ENCODE measurements at regions not wholly inside any gene's neighbourhood (a gene's known extent, or its start where the extent isn't known, plus 50 kb on each side); places are given as distances from the start of the nearest gene placed in this dataset.
"Not testable (repeated sequence)": the region's sequence is repeated elsewhere in the genome, so short reads cannot be mapped to it uniquely, and the experiment has no call there.

- Histone ChIP-seq H3K36me3 (ENCODE audit: control insufficient read depth in 2 of 2, insufficient read depth in 2 of 2, low read length in 2 of 2) (no peaks in the 10 kb centered on the region), H3K9me3 (ENCODE audit: control insufficient read depth in 2 of 2, low read length in 2 of 2) (no peaks in the 10 kb centered on the region), H3K27me3 (ENCODE audit: control insufficient read depth in 1 of 2, insufficient read depth in 2 of 2, low read length in 2 of 2) (no peaks in the 10 kb centered on the region), H3K4me1 (ENCODE audit: control insufficient read depth, insufficient read depth, low read length) (no peaks in the 10 kb centered on the region), H3K9ac (ENCODE audit: low read length in 2 of 2) (no peak overlapping the region), H3K4me3 (ENCODE audit: low read length in 2 of 2) (no peak overlapping the region), H3K27ac (ENCODE audit: low read length) (peak overlapping the region; percentile 26)
Observed at GRCh38 chr6:137933696-137934095, 66.6 kb downstream of the TNFAIP3 start.

GRCh38 chr6:137936798-137937197, 69.7 kb downstream of the TNFAIP3 start:
- Histone ChIP-seq H3K36me3 (ENCODE audit: control insufficient read depth in 2 of 2, insufficient read depth in 2 of 2, low read length in 2 of 2) (no peaks in the 10 kb centered on the region), H3K27ac (ENCODE audit: low read length) (no peak overlapping the region), H3K9ac (ENCODE audit: low read length in 2 of 2) (no peak overlapping the region), H3K4me1 (ENCODE audit: control insufficient read depth, insufficient read depth, low read length) (no peaks in the 10 kb centered on the region), H3K4me3 (ENCODE audit: low read length in 2 of 2) (no peak overlapping the region), H3K9me3 (ENCODE audit: control insufficient read depth in 2 of 2, low read length in 2 of 2) (no peaks in the 10 kb centered on the region), H3K27me3 (ENCODE audit: control insufficient read depth in 1 of 2, insufficient read depth in 2 of 2, low read length in 2 of 2) (no peaks in the 10 kb centered on the region)

DNA sequence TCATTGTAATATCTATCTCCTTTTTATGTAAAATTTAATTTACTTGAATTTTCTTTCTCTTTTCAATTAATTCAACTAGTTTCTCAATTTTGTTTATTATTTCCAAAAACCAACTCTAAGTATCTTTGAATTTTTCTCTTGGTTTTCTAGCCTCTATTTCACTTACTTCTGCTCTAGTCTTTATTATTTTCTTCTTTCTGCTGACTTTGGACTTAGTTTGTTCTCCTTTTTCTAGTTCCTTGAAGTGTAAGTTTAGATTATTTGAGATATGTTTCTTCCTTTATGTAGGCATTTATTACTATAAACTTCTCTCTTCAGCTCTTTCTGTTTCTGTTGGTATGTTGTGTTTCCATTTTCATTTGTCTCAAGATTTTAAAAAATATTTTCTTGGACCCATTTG, 70.8 kb downstream of the TNFAIP3 start:
- no peaks in the 10 kb centered on the region for H3K9me3 ChIP-seq (ENCODE audit: control insufficient read depth in 2 of 2, low read length in 2 of 2)
- no peaks in the 10 kb centered on the region for H3K27me3 ChIP-seq (ENCODE audit: control insufficient read depth in 1 of 2, insufficient read depth in 2 of 2, low read length in 2 of 2)
- no peaks in the 10 kb centered on the region for H3K36me3 ChIP-seq (ENCODE audit: control insufficient read depth in 2 of 2, insufficient read depth in 2 of 2, low read length in 2 of 2)
- H3K27ac ChIP-seq (ENCODE audit: low read length): no peak overlapping the region
- no peak overlapping the region for H3K9ac ChIP-seq (ENCODE audit: low read length in 2 of 2)
- H3K4me1 ChIP-seq (ENCODE audit: control insufficient read depth, insufficient read depth, low read length): no peaks in the 10 kb centered on the region
- no peak overlapping the region for H3K4me3 ChIP-seq (ENCODE audit: low read length in 2 of 2)

GRCh38 chr6:137938770-137939379, 71.8 kb downstream of the TNFAIP3 start:
- H3K4me1 ChIP-seq (ENCODE audit: control insufficient read depth, insufficient read depth, low read length): no peaks in the 10 kb centered on the region
- no peaks in the 10 kb centered on the region for H3K36me3 ChIP-seq (ENCODE audit: control insufficient read depth in 2 of 2, insufficient read depth in 2 of 2, low read length in 2 of 2)
- H3K27me3 ChIP-seq (ENCODE audit: control insufficient read depth in 1 of 2, insufficient read depth in 2 of 2, low read length in 2 of 2): no peaks in the 10 kb centered on the region
- no peak overlapping the region for H3K4me3 ChIP-seq (ENCODE audit: low read length in 2 of 2)
- H3K9me3 ChIP-seq (ENCODE audit: control insufficient read depth in 2 of 2, low read length in 2 of 2): no peaks in the 10 kb centered on the region
- no peak overlapping the region for H3K9ac ChIP-seq (ENCODE audit: low read length in 2 of 2)
- H3K27ac ChIP-seq (ENCODE audit: low read length): no peak overlapping the region

DNA sequence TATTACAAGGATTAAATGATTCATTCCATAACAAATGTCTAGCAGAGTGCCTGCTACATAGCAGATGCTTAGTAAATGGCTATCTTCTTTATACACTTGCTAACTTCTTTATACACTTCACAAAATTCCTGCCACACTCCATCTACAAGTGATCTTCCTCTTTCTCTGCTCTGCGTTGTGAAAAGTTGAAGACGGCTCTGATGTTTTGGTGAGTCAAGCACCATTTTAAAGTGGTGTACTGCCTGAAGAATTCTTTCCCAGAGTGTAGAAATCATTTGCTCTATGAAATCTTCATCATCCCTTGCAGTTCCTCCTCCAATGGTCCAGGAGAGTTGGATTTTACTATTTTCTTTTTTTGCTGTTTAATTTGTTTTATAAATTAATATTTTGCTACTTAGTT, 74.9 kb downstream of the TNFAIP3 start:
- Histone ChIP-seq H3K27me3 (ENCODE audit: control insufficient read depth in 1 of 2, insufficient read depth in 2 of 2, low read length in 2 of 2) (no peaks in the 10 kb centered on the region), H3K36me3 (ENCODE audit: control insufficient read depth in 2 of 2, insufficient read depth in 2 of 2, low read length in 2 of 2) (no peaks in the 10 kb centered on the region), H3K4me3 (ENCODE audit: low read length in 2 of 2) (no peak overlapping the region), H3K27ac (ENCODE audit: low read length) (no peak overlapping the region), H3K4me1 (ENCODE audit: control insufficient read depth, insufficient read depth, low read length) (no peaks in the 10 kb centered on the region), H3K9me3 (ENCODE audit: control insufficient read depth in 2 of 2, low read length in 2 of 2) (no peaks in the 10 kb centered on the region), H3K9ac (ENCODE audit: low read length in 2 of 2) (no peak overlapping the region)

GRCh38 chr6:137942736-137943135, 75.7 kb downstream of the TNFAIP3 start:
- no peaks in the 10 kb centered on the region for H3K36me3 ChIP-seq (ENCODE audit: control insufficient read depth in 2 of 2, insufficient read depth in 2 of 2, low read length in 2 of 2)
- H3K27ac ChIP-seq (ENCODE audit: low read length): no peak overlapping the region
- H3K27me3 ChIP-seq (ENCODE audit: control insufficient read depth in 1 of 2, insufficient read depth in 2 of 2, low read length in 2 of 2): no peaks in the 10 kb centered on the region
- H3K4me3 ChIP-seq (ENCODE audit: low read length in 2 of 2): no peak overlapping the region
- no peaks in the 10 kb centered on the region for H3K4me1 ChIP-seq (ENCODE audit: control insufficient read depth, insufficient read depth, low read length)
- no peaks in the 10 kb centered on the region for H3K9me3 ChIP-seq (ENCODE audit: control insufficient read depth in 2 of 2, low read length in 2 of 2)
- H3K9ac ChIP-seq (ENCODE audit: low read length in 2 of 2): no peak overlapping the region

- H3K36me3 ChIP-seq (ENCODE audit: control insufficient read depth in 2 of 2, insufficient read depth in 2 of 2, low read length in 2 of 2); H3K27me3 ChIP-seq (ENCODE audit: control insufficient read depth in 1 of 2, insufficient read depth in 2 of 2, low read length in 2 of 2); H3K9ac ChIP-seq (ENCODE audit: low read length in 2 of 2); H3K27ac ChIP-seq (ENCODE audit: low read length); H3K4me1 ChIP-seq (ENCODE audit: control insufficient read depth, insufficient read depth, low read length); H3K9me3 ChIP-seq (ENCODE audit: control insufficient read depth in 2 of 2, low read length in 2 of 2); H3K4me3 ChIP-seq (ENCODE audit: low read length in 2 of 2): not testable (repeated sequence)
Observed at GRCh38 chr6:137944381-137944780, 77.3 kb downstream of the TNFAIP3 start.

GRCh38 chr6:137944793-137945498, 77.9 kb downstream of the TNFAIP3 start:
- Histone ChIP-seq H3K27ac (ENCODE audit: low read length) (no peak overlapping the region), H3K4me3 (ENCODE audit: low read length in 2 of 2) (no peak overlapping the region), H3K9me3 (ENCODE audit: control insufficient read depth in 2 of 2, low read length in 2 of 2) (no peaks in the 10 kb centered on the region), H3K9ac (ENCODE audit: low read length in 2 of 2) (no peak overlapping the region), H3K36me3 (ENCODE audit: control insufficient read depth in 2 of 2, insufficient read depth in 2 of 2, low read length in 2 of 2) (no peaks in the 10 kb centered on the region), H3K4me1 (ENCODE audit: control insufficient read depth, insufficient read depth, low read length) (no peaks in the 10 kb centered on the region), H3K27me3 (ENCODE audit: control insufficient read depth in 1 of 2, insufficient read depth in 2 of 2, low read length in 2 of 2) (no peaks in the 10 kb centered on the region)

DNA sequence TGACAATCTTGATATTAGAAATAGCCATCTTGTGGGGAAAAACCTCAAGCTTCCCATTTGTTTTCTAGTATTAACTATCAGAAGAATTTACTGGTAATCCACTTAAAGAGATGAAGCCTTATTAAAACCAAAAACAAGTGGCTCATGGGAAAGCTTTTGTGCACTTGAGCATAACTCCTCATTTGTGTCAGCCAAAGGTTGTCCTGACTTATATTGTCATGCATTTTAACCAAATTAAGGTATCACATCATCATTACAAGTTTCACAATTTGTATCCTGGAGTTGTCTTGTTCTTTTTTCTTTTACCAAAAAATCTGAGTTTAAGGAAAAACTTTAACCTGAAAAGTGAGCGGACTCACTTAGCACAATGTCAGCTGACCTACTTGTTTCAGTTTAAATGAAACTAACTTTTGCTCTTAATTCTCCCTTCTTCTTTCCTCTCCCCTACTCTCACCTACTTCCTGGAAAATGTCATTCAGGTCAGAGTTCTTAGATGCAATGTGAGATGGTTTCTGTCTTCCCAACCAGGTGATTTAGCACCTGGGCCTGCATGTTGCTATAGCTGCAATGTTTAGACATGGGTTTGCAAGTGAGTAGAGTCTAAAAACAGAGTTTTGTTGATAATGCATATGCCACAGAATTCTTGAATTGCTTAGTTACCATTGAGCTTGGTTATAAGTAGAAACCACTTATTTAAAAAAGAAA, 82.8 kb downstream of the TNFAIP3 start:
- no peaks in the 10 kb centered on the region for H3K4me1 ChIP-seq (ENCODE audit: control insufficient read depth, insufficient read depth, low read length)
- no peak overlapping the region for H3K27ac ChIP-seq (ENCODE audit: low read length)
- peaks cover 0 to 3% of the 10 kb centered on the region in 2 donors for H3K9me3 ChIP-seq (ENCODE audit: control insufficient read depth in 2 of 2, low read length in 2 of 2)
- H3K27me3 ChIP-seq (ENCODE audit: control insufficient read depth in 1 of 2, insufficient read depth in 2 of 2, low read length in 2 of 2): no peaks in the 10 kb centered on the region
- H3K4me3 ChIP-seq (ENCODE audit: low read length in 2 of 2): no peak overlapping the region
- no peaks in the 10 kb centered on the region for H3K36me3 ChIP-seq (ENCODE audit: control insufficient read depth in 2 of 2, insufficient read depth in 2 of 2, low read length in 2 of 2)
- H3K9ac ChIP-seq (ENCODE audit: low read length in 2 of 2): no peak overlapping the region

DNA sequence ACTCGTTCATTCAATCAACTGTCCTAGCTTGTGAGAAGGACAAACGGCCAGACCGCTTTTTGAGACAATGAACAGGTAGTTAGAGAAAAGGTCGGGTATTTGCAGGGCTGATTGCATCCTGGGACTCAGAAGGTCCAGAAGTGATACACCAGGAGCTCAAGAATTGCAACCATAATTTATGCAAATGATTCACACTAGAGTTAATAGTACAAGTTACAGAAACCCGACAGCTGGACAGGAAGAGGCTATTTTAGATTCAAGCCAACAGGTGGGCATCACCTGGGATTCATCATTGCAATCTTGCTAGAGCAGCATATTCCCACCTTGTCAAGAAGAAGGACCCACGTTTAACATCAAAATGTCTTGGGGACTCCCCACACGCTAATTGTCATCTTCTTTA, 83.5 kb downstream of the TNFAIP3 start:
- peaks cover 0 to 3% of the 10 kb centered on the region in 2 donors for H3K9me3 ChIP-seq (ENCODE audit: control insufficient read depth in 2 of 2, low read length in 2 of 2)
- no peaks in the 10 kb centered on the region for H3K36me3 ChIP-seq (ENCODE audit: control insufficient read depth in 2 of 2, insufficient read depth in 2 of 2, low read length in 2 of 2)
- no peak overlapping the region for H3K9ac ChIP-seq (ENCODE audit: low read length in 2 of 2)
- H3K27ac ChIP-seq (ENCODE audit: low read length): no peak overlapping the region
- H3K4me1 ChIP-seq (ENCODE audit: control insufficient read depth, insufficient read depth, low read length): no peaks in the 10 kb centered on the region
- no peaks in the 10 kb centered on the region for H3K27me3 ChIP-seq (ENCODE audit: control insufficient read depth in 1 of 2, insufficient read depth in 2 of 2, low read length in 2 of 2)
- H3K4me3 ChIP-seq (ENCODE audit: low read length in 2 of 2): no peak overlapping the region

Measured in stomach smooth muscle (tissue), 2 donors.